Fibroblast of mammary gland (primary cell): ENCODE measurements at regions not wholly inside any gene's neighbourhood (a gene's known extent, or its start where the extent isn't known, plus 50 kb on each side); places are given as distances from the start of the nearest gene placed in this dataset.

Experiments
- DNase-seq: peaks from one replicate; pipeline ENCODE4 v3.0.0-alpha.2; 2010; ENCODE audit warnings: low read depth
- H3K4me3 ChIP-seq: 2 replicates; pipeline ENCODE4 v1.5.1; 2011; ENCODE audit warnings: low read depth, mild to moderate bottlenecking, low read length, moderate library complexity; ENCODE audit not compliant: control insufficient read depth
- CTCF ChIP-seq: conservative IDR thresholded peaks from 2 replicates; pipeline ENCODE4 v1.5.1; 2011; ENCODE audit warnings: low read depth, low read length, inconsistent platforms; ENCODE audit not compliant: control insufficient read depth, insufficient read depth

GRCh38 chr5:173549644-173550043 lies 66.8 kb downstream of the BOD1 start:
- no peak overlapping the region for H3K4me3 ChIP-seq
- DNase-seq: no peak
- no peak for TF ChIP-seq CTCF

GRCh38 chr5:173547579-173547978 lies 68.9 kb downstream of the BOD1 start:
- no peak for TF ChIP-seq CTCF

GRCh38 chr5:173542964-173543363 lies 73.5 kb downstream of the BOD1 start:
- TF ChIP-seq CTCF: no peak
- DNase-seq: no peak
- no peak overlapping the region for H3K4me3 ChIP-seq

More at GRCh38 chr5:173547579-173547978, 68.9 kb downstream of the BOD1 start:
- no peak overlapping the region for H3K4me3 ChIP-seq
- peak; percentile 30 for DNase-seq

GRCh38 chr5:173542159-173542558 lies 74.3 kb downstream of the BOD1 start:
- TF ChIP-seq CTCF: no peak
- H3K4me3 ChIP-seq: no peak overlapping the region
- no peak for DNase-seq

GRCh38 chr5:173538654-173539053 lies 77.8 kb downstream of the BOD1 start:
- TF ChIP-seq CTCF: no peak
- no peak for DNase-seq
- H3K4me3 ChIP-seq: no peak overlapping the region

- no peak for DNase-seq
- no peak overlapping the region for H3K4me3 ChIP-seq
- TF ChIP-seq CTCF: no peak
Measured at GRCh38 chr5:173538018-173538417, 78.4 kb downstream of the BOD1 start.

GRCh38 chr5:173537228-173537627 lies 79.2 kb downstream of the BOD1 start:
- no peak overlapping the region for H3K4me3 ChIP-seq
- no peak for TF ChIP-seq CTCF
- no peak for DNase-seq
